NCI-H187 treated with DMSO at 0.1 percent for 48 hours (cell line): ENCODE measurements at regions not wholly inside any gene's neighbourhood (a gene's known extent, or its start where the extent isn't known, plus 50 kb on each side); places are given as distances from the start of the nearest gene placed in this dataset.

Source experiments
- DNase-seq: peaks from one replicate; lab custom pipeline; 2025; lab: John Stamatoyannopoulos, UW

- DNase-seq: no peak
Observed at GRCh38 chr12:93043192-93043876, 114.2 kb upstream of the EEA1 start.

GRCh38 chr12:93043877-93044209 is 114.7 kb upstream of the EEA1 start:
- DNase-seq: no peak

- no peak for DNase-seq
Observed at GRCh38 chr12:93047118-93047517, 118.0 kb upstream of the EEA1 start.

- no peak for DNase-seq
Observed at GRCh38 chr12:93048656-93049055, 119.6 kb upstream of the EEA1 start.

- DNase-seq: no peak
Observed at GRCh38 chr12:93050026-93050747, 121.1 kb upstream of the EEA1 start.

- no peak for DNase-seq
Observed at GRCh38 chr12:93050748-93051081, 121.6 kb upstream of the EEA1 start.

GRCh38 chr12:93054021-93054420 is 124.9 kb upstream of the EEA1 start:
- DNase-seq: no peak

- no peak for DNase-seq
Observed at GRCh38 chr12:93055221-93055620, 126.1 kb upstream of the EEA1 start.

- DNase-seq: no peak
Observed at GRCh38 chr12:93056971-93057535, 128.0 kb upstream of the EEA1 start.

GRCh38 chr12:93058280-93058679 is 129.2 kb upstream of the EEA1 start:
- no peak for DNase-seq

- DNase-seq: no peak
Observed at GRCh38 chr12:93059288-93059687, 130.2 kb upstream of the EEA1 start.

- no peak for DNase-seq
Observed at GRCh38 chr12:93059925-93060665, 131.0 kb upstream of the EEA1 start.

- no peak for DNase-seq
Observed at GRCh38 chr12:93060666-93061472, 131.8 kb upstream of the EEA1 start.

- no peak for DNase-seq
Observed at GRCh38 chr12:93061473-93062419, 132.7 kb upstream of the EEA1 start.

- DNase-seq: no peak
Observed at GRCh38 chr12:93065896-93066295, 136.8 kb upstream of the EEA1 start.

- no peak for DNase-seq
Observed at GRCh38 chr12:93072340-93072739, 143.2 kb upstream of the EEA1 start.

GRCh38 chr12:93073324-93073723 is 144.2 kb upstream of the EEA1 start:
- no peak for DNase-seq

GRCh38 chr12:93078059-93078458 is 149.0 kb upstream of the EEA1 start:
- DNase-seq: no peak

- DNase-seq: no peak
Observed at GRCh38 chr12:93078577-93078976, 149.5 kb upstream of the EEA1 start.

- no peak for DNase-seq
Observed at GRCh38 chr12:93079271-93079670, 150.2 kb upstream of the EEA1 start.

- no peak for DNase-seq
Observed at GRCh38 chr12:93079976-93080375, 150.9 kb upstream of the EEA1 start.
